ENCODE measurements at regions not wholly inside any gene's neighbourhood (a gene's known extent, or its start where the extent isn't known, plus 50 kb on each side); places are given as distances from the start of the nearest gene placed in this dataset.
"Not testable (repeated sequence)": the region's sequence is repeated elsewhere in the genome, so short reads cannot be mapped to it uniquely, and the experiment has no call there.

DNA sequence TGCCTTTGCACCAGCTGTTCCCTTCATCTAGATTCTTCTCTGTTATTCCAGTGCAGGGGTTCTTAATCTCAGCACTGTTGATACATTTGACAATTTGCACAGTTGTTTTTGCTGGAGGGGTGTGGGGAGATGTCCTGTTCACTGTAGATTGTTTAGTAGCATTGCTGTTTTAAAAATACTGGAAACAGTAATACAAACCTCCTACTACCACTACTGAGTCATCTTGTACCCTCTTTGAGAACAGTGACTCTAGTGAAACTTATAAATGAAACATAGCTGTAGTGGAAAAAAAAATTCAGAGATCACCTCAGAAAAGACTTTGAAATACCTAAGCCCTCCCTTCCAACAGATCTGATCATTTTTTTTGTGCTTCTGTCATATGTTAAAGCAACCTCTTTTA lies 154.8 kb upstream of the TMEM196 start:
- no peaks in the 10 kb centered on the region for H3K36me3 ChIP-seq (ENCODE audit: insufficient read depth, low read length)
- no peaks in the 10 kb centered on the region for H3K4me1 ChIP-seq (ENCODE audit: insufficient read depth, low read length)
- no peak overlapping the region for H2AFZ ChIP-seq (ENCODE audit: low read depth, low read length)
- H3K4me3 ChIP-seq (ENCODE audit: low read length), result no peak overlapping the region
- no peaks in the 10 kb centered on the region for H3K27me3 ChIP-seq (ENCODE audit: insufficient read depth, low read length)
- H3K9me3 ChIP-seq (ENCODE audit: low read length), result no peaks in the 10 kb centered on the region

DNA sequence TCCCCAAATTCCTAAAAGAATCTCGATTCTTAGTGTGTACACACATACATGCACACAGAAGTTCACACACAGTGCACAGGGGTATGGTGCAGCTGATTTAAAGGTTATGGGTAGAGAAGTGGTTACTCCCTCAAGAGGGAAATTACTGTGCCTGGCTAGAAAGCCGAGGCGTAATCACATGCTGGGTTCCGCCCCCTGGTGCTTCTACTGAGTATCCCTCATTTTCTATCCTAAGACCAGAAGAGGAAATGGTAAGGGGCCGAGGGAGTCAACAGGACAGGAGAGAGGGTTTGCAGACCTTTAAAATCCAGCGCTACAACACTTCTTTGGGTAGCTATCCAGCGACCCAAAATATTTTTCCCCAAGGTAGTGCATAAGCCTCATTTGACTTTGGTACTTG lies 147.3 kb upstream of the TMEM196 start:
- Histone ChIP-seq H3K4me3 (ENCODE audit: low read length) (no peak overlapping the region), H3K27me3 (ENCODE audit: insufficient read depth, low read length) (no peaks in the 10 kb centered on the region), H2AFZ (ENCODE audit: low read depth, low read length) (no peak overlapping the region), H3K9me3 (ENCODE audit: low read length) (no peaks in the 10 kb centered on the region), H3K36me3 (ENCODE audit: insufficient read depth, low read length) (no peaks in the 10 kb centered on the region), H3K4me1 (ENCODE audit: insufficient read depth, low read length) (peaks cover 8% of the 10 kb centered on the region)

DNA sequence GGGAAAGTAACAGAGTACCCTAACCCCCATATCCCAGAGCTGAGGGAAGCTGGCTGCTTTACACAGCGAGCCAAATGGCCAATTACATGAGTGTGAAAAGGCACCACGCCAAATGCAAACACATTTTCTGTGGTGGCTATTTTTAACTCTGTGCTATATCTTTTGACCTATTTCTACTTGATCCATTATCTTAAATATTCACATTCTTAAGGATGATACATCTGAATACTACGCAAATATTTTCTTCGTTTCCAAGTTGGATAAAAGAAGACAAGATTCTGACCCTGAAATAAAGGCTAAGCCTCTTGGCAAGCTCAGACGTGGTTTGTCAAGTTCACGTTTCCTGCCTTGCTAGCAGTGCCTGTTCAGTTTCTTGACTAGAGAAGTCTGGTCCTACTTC lies 146.7 kb upstream of the TMEM196 start:
- H2AFZ ChIP-seq (ENCODE audit: low read depth, low read length), result no peak overlapping the region
- no peaks in the 10 kb centered on the region for H3K9me3 ChIP-seq (ENCODE audit: low read length)
- no peaks in the 10 kb centered on the region for H3K36me3 ChIP-seq (ENCODE audit: insufficient read depth, low read length)
- peaks cover 14% of the 10 kb centered on the region for H3K4me1 ChIP-seq (ENCODE audit: insufficient read depth, low read length)
- no peak overlapping the region for H3K4me3 ChIP-seq (ENCODE audit: low read length)
- no peaks in the 10 kb centered on the region for H3K27me3 ChIP-seq (ENCODE audit: insufficient read depth, low read length)

DNA sequence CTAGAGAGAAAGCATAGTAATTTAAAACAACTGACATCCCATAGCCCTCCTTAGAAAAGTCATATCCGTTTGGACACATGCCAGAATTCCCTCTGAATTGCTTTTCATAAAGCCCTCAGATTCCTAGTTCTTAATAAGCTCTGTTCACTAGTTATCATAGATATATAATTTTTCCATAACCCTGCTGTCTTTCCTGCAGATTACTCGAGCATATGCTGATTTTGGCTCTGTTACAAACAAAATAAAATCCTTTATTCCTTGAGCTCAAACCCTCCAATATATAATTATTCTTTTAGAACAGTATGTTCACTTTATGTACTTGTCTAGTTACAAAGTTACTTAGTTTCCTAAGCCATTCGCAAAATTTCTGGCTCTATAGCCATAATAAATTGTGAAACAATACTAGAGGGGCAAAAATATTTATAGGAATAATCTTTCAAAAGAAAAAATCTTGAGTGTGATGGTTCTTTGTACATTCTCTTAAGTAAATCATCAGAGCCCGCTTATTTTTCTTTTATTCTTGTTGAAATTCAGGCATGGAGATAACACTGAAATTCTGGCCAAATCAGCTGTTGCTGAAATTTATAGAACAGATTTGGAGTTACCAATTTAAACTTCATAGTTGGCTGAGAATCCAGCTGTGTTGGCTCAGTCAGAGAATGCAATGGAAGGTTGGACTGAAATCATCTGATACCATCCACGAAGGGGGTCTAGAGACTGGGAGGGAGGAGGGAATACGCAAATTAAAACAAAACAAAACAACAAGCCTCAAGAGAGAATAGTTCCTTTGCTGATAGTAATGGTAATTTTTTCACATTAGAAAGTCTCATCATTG lies 146.1 kb upstream of the TMEM196 start:
- Histone ChIP-seq H3K36me3 (ENCODE audit: insufficient read depth, low read length) (no peaks in the 10 kb centered on the region), H3K27me3 (ENCODE audit: insufficient read depth, low read length) (no peaks in the 10 kb centered on the region), H3K9me3 (ENCODE audit: low read length) (no peaks in the 10 kb centered on the region), H2AFZ (ENCODE audit: low read depth, low read length) (no peak overlapping the region), H3K4me3 (ENCODE audit: low read length) (no peak overlapping the region), H3K4me1 (ENCODE audit: insufficient read depth, low read length) (peaks cover 14% of the 10 kb centered on the region)

- peaks cover 17% of the 10 kb centered on the region for H3K4me1 ChIP-seq (ENCODE audit: insufficient read depth, low read length)
- no peak overlapping the region for H3K4me3 ChIP-seq (ENCODE audit: low read length)
- no peaks in the 10 kb centered on the region for H3K9me3 ChIP-seq (ENCODE audit: low read length)
- H3K27me3 ChIP-seq (ENCODE audit: insufficient read depth, low read length), result no peaks in the 10 kb centered on the region
- H3K36me3 ChIP-seq (ENCODE audit: insufficient read depth, low read length), result no peaks in the 10 kb centered on the region
- H2AFZ ChIP-seq (ENCODE audit: low read depth, low read length), result no peak overlapping the region
Measured at GRCh38 chr7:19916046-19916445, 142.6 kb upstream of the TMEM196 start.

- Histone ChIP-seq H2AFZ (ENCODE audit: low read depth, low read length) (no peak overlapping the region), H3K4me1 (ENCODE audit: insufficient read depth, low read length) (peaks cover 17% of the 10 kb centered on the region), H3K27me3 (ENCODE audit: insufficient read depth, low read length) (no peaks in the 10 kb centered on the region)
Measured at GRCh38 chr7:19915596-19915995, 142.2 kb upstream of the TMEM196 start.

DNA sequence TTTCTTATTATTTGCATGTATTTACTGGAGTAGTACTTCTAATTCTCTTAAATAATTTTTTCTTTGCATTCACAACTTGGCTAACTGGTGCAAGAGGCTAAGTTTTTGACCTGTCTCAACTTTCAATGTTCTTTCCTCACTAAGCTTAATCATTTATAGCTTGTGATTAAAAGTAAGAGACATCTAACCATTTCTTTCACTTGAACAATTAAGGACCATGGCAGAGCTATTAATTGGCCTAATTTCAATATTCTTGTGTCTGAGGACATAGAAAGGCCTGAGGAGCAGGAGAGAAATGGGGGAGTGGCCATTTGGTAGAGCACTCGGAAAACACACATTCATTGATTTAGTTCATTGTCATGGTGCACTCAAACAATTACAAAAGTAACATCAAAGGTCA lies 141.4 kb upstream of the TMEM196 start:
- Histone ChIP-seq H3K4me3 (ENCODE audit: low read length) (no peak overlapping the region), H3K4me1 (ENCODE audit: insufficient read depth, low read length) (peaks cover 17% of the 10 kb centered on the region), H2AFZ (ENCODE audit: low read depth, low read length) (no peak overlapping the region)

More at GRCh38 chr7:19915596-19915995, 142.2 kb upstream of the TMEM196 start:
- Histone ChIP-seq H3K36me3 (ENCODE audit: insufficient read depth, low read length) (no peaks in the 10 kb centered on the region), H3K4me3 (ENCODE audit: low read length) (no peak overlapping the region), H3K9me3 (ENCODE audit: low read length) (no peaks in the 10 kb centered on the region)

DNA sequence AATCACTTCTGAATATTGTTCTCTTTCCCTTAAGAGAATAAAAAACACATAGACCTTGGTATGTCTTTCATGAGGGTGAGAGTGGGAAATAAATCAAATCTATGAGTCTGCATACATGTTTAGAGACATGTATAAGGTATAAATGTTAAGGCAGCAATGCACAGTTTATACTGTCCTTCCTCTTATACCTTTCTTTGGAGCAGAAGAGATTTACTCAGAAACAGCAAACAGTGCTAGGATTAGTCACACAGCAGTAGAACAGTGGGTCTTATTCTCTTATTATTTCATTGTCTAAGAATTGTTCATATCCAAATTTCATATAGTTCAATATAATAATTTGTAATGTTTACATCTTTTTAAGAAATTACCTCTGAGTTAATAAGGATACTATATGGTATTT lies 126.7 kb upstream of the TMEM196 start:
- Histone ChIP-seq H3K36me3 (ENCODE audit: insufficient read depth, low read length) (no peaks in the 10 kb centered on the region), H3K4me1 (ENCODE audit: insufficient read depth, low read length) (no peaks in the 10 kb centered on the region), H3K4me3 (ENCODE audit: low read length) (no peak overlapping the region), H3K27me3 (ENCODE audit: insufficient read depth, low read length) (no peaks in the 10 kb centered on the region), H3K9me3 (ENCODE audit: low read length) (no peaks in the 10 kb centered on the region), H2AFZ (ENCODE audit: low read depth, low read length) (no peak overlapping the region)

More for the DNA sequence above, 141.4 kb upstream of the TMEM196 start:
- Histone ChIP-seq H3K36me3 (ENCODE audit: insufficient read depth, low read length) (no peaks in the 10 kb centered on the region), H3K27me3 (ENCODE audit: insufficient read depth, low read length) (no peaks in the 10 kb centered on the region), H3K9me3 (ENCODE audit: low read length) (no peaks in the 10 kb centered on the region)

- Histone ChIP-seq H2AFZ (ENCODE audit: low read depth, low read length) (no peak overlapping the region), H3K36me3 (ENCODE audit: insufficient read depth, low read length) (no peaks in the 10 kb centered on the region), H3K4me1 (ENCODE audit: insufficient read depth, low read length) (no peaks in the 10 kb centered on the region), H3K9me3 (ENCODE audit: low read length) (no peaks in the 10 kb centered on the region), H3K4me3 (ENCODE audit: low read length) (no peak overlapping the region), H3K27me3 (ENCODE audit: insufficient read depth, low read length) (no peaks in the 10 kb centered on the region)
Measured at GRCh38 chr7:19899529-19899928, 126.1 kb upstream of the TMEM196 start.

DNA sequence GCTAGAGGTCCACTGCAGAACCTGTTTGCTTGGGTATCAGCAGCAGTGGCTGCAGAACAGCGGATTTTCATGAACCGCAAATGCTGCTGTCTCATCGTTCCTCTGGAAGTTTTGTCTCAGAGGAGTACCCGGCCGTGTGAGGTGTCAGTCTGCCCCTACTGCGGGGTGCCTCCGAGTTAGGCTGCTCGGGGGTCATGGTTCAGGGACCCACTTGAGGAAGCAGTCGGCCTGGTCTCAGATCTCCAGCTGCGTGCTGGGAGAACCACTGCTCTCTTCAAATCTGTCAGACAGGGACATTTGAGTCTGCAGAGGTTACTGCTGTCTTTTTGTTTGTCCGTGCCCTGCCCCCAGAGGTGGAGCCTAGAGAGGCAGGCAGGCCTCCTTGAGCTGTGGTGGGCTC lies 109.5 kb upstream of the TMEM196 start:
- not testable (repeated sequence) for H3K27me3 ChIP-seq (ENCODE audit: insufficient read depth, low read length); H3K9me3 ChIP-seq (ENCODE audit: low read length); H2AFZ ChIP-seq (ENCODE audit: low read depth, low read length); H3K4me1 ChIP-seq (ENCODE audit: insufficient read depth, low read length); H3K4me3 ChIP-seq (ENCODE audit: low read length); H3K36me3 ChIP-seq (ENCODE audit: insufficient read depth, low read length)

DNA sequence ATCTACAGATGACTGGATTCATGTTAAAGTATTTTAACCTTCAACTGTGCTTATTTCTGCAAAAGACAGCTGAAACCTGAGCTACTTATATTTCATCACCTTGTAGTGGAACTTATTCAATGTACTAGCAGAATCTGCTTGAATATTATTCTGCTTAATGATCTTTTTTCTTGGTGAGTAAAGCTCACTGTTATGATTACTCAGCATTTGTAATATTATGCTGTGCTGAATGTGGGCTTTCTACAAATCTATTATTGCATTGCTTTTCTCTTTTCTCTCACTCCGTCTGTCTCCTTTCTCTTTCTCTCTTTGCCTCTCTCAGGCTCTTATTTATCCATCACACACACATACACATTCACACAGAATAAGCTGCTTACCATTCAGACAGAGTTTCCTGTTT lies 98.7 kb upstream of the TMEM196 start:
- Histone ChIP-seq H3K27me3 (ENCODE audit: insufficient read depth, low read length) (peaks cover 2% of the 10 kb centered on the region), H2AFZ (ENCODE audit: low read depth, low read length) (no peak overlapping the region), H3K9me3 (ENCODE audit: low read length) (no peaks in the 10 kb centered on the region), H3K36me3 (ENCODE audit: insufficient read depth, low read length) (no peaks in the 10 kb centered on the region), H3K4me1 (ENCODE audit: insufficient read depth, low read length) (peaks cover 3% of the 10 kb centered on the region), H3K4me3 (ENCODE audit: low read length) (no peak overlapping the region)

GRCh38 chr7:19871102-19871501 lies 97.7 kb upstream of the TMEM196 start:
- Histone ChIP-seq H3K9me3 (ENCODE audit: low read length) (no peaks in the 10 kb centered on the region), H3K36me3 (ENCODE audit: insufficient read depth, low read length) (no peaks in the 10 kb centered on the region), H3K27me3 (ENCODE audit: insufficient read depth, low read length) (peaks cover 2% of the 10 kb centered on the region), H3K4me3 (ENCODE audit: low read length) (no peak overlapping the region), H3K4me1 (ENCODE audit: insufficient read depth, low read length) (peaks cover 2% of the 10 kb centered on the region), H2AFZ (ENCODE audit: low read depth, low read length) (no peak overlapping the region)

GRCh38 chr7:19869979-19870378 lies 96.6 kb upstream of the TMEM196 start:
- Histone ChIP-seq H3K27me3 (ENCODE audit: insufficient read depth, low read length) (peaks cover 2% of the 10 kb centered on the region), H3K4me1 (ENCODE audit: insufficient read depth, low read length) (no peaks in the 10 kb centered on the region), H3K36me3 (ENCODE audit: insufficient read depth, low read length) (no peaks in the 10 kb centered on the region), H2AFZ (ENCODE audit: low read depth, low read length) (no peak overlapping the region), H3K9me3 (ENCODE audit: low read length) (no peaks in the 10 kb centered on the region), H3K4me3 (ENCODE audit: low read length) (no peak overlapping the region)

Data from neuron (in vitro differentiated cells).